Rectal smooth muscle tissue (tissue), 1 donor: ENCODE measurements at regions not wholly inside any gene's neighbourhood (a gene's known extent, or its start where the extent isn't known, plus 50 kb on each side); places are given as distances from the start of the nearest gene placed in this dataset.

Experiments
- H3K27ac ChIP-seq: one replicate; pipeline ENCODE4 v1.7.0; 2013; ENCODE audit warnings: low read depth, low read length, inconsistent platforms
- H3K27me3 ChIP-seq: one replicate; pipeline ENCODE4 v1.7.0; 2013; ENCODE audit warnings: low read length; ENCODE audit not compliant: control insufficient read depth, insufficient read depth
- H3K36me3 ChIP-seq: one replicate; pipeline ENCODE4 v1.7.0; 2013; ENCODE audit warnings: low read length; ENCODE audit not compliant: control insufficient read depth, insufficient read depth
- H3K4me1 ChIP-seq: one replicate; pipeline ENCODE4 v1.7.0; 2013; ENCODE audit warnings: low read length; ENCODE audit not compliant: control insufficient read depth, insufficient read depth
- H3K4me3 ChIP-seq: one replicate; pipeline ENCODE4 v1.7.0; 2013; ENCODE audit warnings: low read length
- H3K9ac ChIP-seq: one replicate; pipeline ENCODE4 v1.7.0; 2013; ENCODE audit warnings: low read length

GRCh38 chr18:4639628-4640310, 184.7 kb upstream of the DLGAP1 start:
- Histone ChIP-seq H3K4me1 (no peaks in the 10 kb centered on the region), H3K4me3 (no peak overlapping the region)

GRCh38 chr18:4638680-4639079, 183.6 kb upstream of the DLGAP1 start:
- no peak overlapping the region for H3K4me3 ChIP-seq
- H3K27me3 ChIP-seq, result no peaks in the 10 kb centered on the region
- H3K9ac ChIP-seq, result no peak overlapping the region
- H3K27ac ChIP-seq, result no peak overlapping the region
- H3K36me3 ChIP-seq, result no peaks in the 10 kb centered on the region
- H3K4me1 ChIP-seq, result no peaks in the 10 kb centered on the region

More at GRCh38 chr18:4639628-4640310, 184.7 kb upstream of the DLGAP1 start:
- Histone ChIP-seq H3K36me3 (no peaks in the 10 kb centered on the region), H3K27ac (no peak overlapping the region), H3K9ac (no peak overlapping the region), H3K27me3 (no peaks in the 10 kb centered on the region)

- Histone ChIP-seq H3K27ac (no peak overlapping the region), H3K4me1 (no peaks in the 10 kb centered on the region), H3K27me3 (no peaks in the 10 kb centered on the region), H3K36me3 (no peaks in the 10 kb centered on the region), H3K4me3 (no peak overlapping the region), H3K9ac (no peak overlapping the region)
Observed at GRCh38 chr18:4637876-4638275, 182.8 kb upstream of the DLGAP1 start.

- H3K4me1 ChIP-seq, result no peaks in the 10 kb centered on the region
- H3K27me3 ChIP-seq, result no peaks in the 10 kb centered on the region
- no peaks in the 10 kb centered on the region for H3K36me3 ChIP-seq
- no peak overlapping the region for H3K27ac ChIP-seq
- no peak overlapping the region for H3K9ac ChIP-seq
- H3K4me3 ChIP-seq, result no peak overlapping the region
Observed at GRCh38 chr18:4636967-4637366, 181.9 kb upstream of the DLGAP1 start.

GRCh38 chr18:4631239-4631638, 176.1 kb upstream of the DLGAP1 start:
- Histone ChIP-seq H3K4me1 (no peaks in the 10 kb centered on the region), H3K27me3 (no peaks in the 10 kb centered on the region)

GRCh38 chr18:4605212-4605611, 150.1 kb upstream of the DLGAP1 start:
- no peak overlapping the region for H3K27ac ChIP-seq
- H3K4me3 ChIP-seq, result no peak overlapping the region
- no peaks in the 10 kb centered on the region for H3K36me3 ChIP-seq
- no peaks in the 10 kb centered on the region for H3K4me1 ChIP-seq
- H3K27me3 ChIP-seq, result no peaks in the 10 kb centered on the region
- H3K9ac ChIP-seq, result no peak overlapping the region

More at GRCh38 chr18:4631239-4631638, 176.1 kb upstream of the DLGAP1 start:
- Histone ChIP-seq H3K9ac (no peak overlapping the region), H3K36me3 (no peaks in the 10 kb centered on the region), H3K27ac (no peak overlapping the region), H3K4me3 (no peak overlapping the region)

- Histone ChIP-seq H3K27ac (no peak overlapping the region), H3K4me3 (no peak overlapping the region), H3K9ac (no peak overlapping the region), H3K36me3 (no peaks in the 10 kb centered on the region), H3K27me3 (no peaks in the 10 kb centered on the region), H3K4me1 (no peaks in the 10 kb centered on the region)
Observed at GRCh38 chr18:4603955-4604354, 148.8 kb upstream of the DLGAP1 start.

GRCh38 chr18:4599312-4599711, 144.2 kb upstream of the DLGAP1 start:
- H3K27ac ChIP-seq, result no peak overlapping the region
- no peak overlapping the region for H3K9ac ChIP-seq
- no peaks in the 10 kb centered on the region for H3K27me3 ChIP-seq
- H3K4me3 ChIP-seq, result no peak overlapping the region
- H3K36me3 ChIP-seq, result no peaks in the 10 kb centered on the region
- no peaks in the 10 kb centered on the region for H3K4me1 ChIP-seq

- H3K4me1 ChIP-seq, result no peaks in the 10 kb centered on the region
Observed at GRCh38 chr18:4597301-4597700, 142.2 kb upstream of the DLGAP1 start.

GRCh38 chr18:4593895-4594294, 138.8 kb upstream of the DLGAP1 start:
- H3K27ac ChIP-seq, result no peak overlapping the region
- no peaks in the 10 kb centered on the region for H3K4me1 ChIP-seq
- no peaks in the 10 kb centered on the region for H3K36me3 ChIP-seq
- H3K4me3 ChIP-seq, result no peak overlapping the region
- no peak overlapping the region for H3K9ac ChIP-seq
- H3K27me3 ChIP-seq, result no peaks in the 10 kb centered on the region

More at GRCh38 chr18:4597301-4597700, 142.2 kb upstream of the DLGAP1 start:
- Histone ChIP-seq H3K27me3 (no peaks in the 10 kb centered on the region), H3K27ac (no peak overlapping the region), H3K36me3 (no peaks in the 10 kb centered on the region), H3K9ac (no peak overlapping the region), H3K4me3 (no peak overlapping the region)

- Histone ChIP-seq H3K27me3 (no peaks in the 10 kb centered on the region), H3K9ac (no peak overlapping the region), H3K36me3 (no peaks in the 10 kb centered on the region), H3K4me1 (no peaks in the 10 kb centered on the region), H3K4me3 (no peak overlapping the region), H3K27ac (no peak overlapping the region)
Observed at GRCh38 chr18:4593459-4593858, 138.4 kb upstream of the DLGAP1 start.

GRCh38 chr18:4589056-4589800, 134.1 kb upstream of the DLGAP1 start:
- no peaks in the 10 kb centered on the region for H3K36me3 ChIP-seq
- no peaks in the 10 kb centered on the region for H3K4me1 ChIP-seq
- no peaks in the 10 kb centered on the region for H3K27me3 ChIP-seq
- H3K9ac ChIP-seq, result no peak overlapping the region
- H3K27ac ChIP-seq, result no peak overlapping the region
- H3K4me3 ChIP-seq, result no peak overlapping the region

GRCh38 chr18:4587204-4587603, 132.1 kb upstream of the DLGAP1 start:
- no peaks in the 10 kb centered on the region for H3K36me3 ChIP-seq

More at GRCh38 chr18:4587204-4587603, 132.1 kb upstream of the DLGAP1 start:
- Histone ChIP-seq H3K27ac (no peak overlapping the region), H3K9ac (no peak overlapping the region), H3K4me1 (no peaks in the 10 kb centered on the region), H3K27me3 (no peaks in the 10 kb centered on the region), H3K4me3 (no peak overlapping the region)
